ENCODE measurements at regions not wholly inside any gene's neighbourhood (a gene's known extent, or its start where the extent isn't known, plus 50 kb on each side); places are given as distances from the start of the nearest gene placed in this dataset.
"Not testable (repeated sequence)": the region's sequence is repeated elsewhere in the genome, so short reads cannot be mapped to it uniquely, and the experiment has no call there.

GRCh38 chr12:41653386-41654326 is 465.5 kb downstream of the PDZRN4 start:
- no peak for DNase-seq

- DNase-seq = no peak
Measured at GRCh38 chr12:41652981-41653380, 464.9 kb downstream of the PDZRN4 start.

DNA sequence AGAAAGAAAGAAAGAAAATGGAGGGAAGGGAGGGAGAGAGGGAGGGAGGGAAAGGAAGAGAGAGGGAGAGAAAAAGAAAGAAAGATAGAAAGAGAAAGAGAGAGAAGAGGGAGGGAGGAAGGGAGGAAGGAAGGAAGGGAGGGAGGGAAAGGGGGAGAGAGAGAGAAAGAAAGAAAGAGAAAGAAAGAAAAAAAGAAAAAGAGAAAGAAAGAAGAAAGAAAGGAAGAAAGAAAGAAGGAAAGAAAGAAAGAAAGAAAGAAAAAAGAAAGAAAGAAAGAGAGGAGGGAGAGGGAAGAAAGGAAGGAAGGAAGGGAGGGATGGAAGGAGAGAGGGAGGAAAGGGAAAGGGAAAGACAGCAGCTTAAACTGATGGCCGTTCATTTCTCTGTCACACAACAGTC is 457.5 kb downstream of the PDZRN4 start:
- no peak for DNase-seq

DNA sequence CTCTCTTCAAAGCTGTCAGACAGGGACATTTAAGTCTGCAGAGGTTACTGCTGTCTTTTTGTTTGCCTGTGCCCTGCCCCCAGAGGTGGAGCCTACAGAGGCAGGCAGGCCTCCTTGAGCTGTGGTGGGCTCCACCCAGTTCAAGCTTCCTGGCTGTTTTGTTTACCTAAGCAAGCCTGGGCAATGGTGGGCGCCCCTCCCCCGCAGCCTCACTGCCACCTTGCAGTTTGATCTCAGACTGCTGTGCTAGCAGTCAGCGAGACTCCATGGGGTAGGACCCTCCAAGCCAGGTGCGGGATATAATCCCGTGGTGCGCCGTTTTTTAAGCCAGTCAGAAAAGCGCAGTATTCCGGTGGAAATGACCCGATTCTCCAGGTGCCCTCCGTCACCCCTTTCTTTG is 454.7 kb downstream of the PDZRN4 start:
- not testable (repeated sequence) for DNase-seq

DNA sequence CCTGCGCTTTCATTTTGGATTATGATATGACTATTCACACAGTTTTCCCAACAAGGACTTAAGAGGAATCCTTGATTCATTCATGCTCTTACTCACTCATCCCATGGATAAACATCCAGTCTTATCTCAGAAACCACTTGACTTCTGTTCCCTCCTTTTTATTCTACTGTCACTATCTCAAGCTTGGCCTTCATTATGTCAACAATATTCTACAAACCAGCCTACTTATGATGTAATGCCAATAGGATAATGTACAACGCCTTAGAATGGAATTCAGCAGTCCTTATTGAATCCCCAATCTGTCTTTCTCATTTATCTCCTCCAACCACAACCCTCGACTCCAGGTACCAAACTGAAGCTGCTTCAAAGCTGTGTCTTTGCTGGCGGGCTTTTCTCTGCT is 448.5 kb downstream of the PDZRN4 start:
- DNase-seq = no peak

DNA sequence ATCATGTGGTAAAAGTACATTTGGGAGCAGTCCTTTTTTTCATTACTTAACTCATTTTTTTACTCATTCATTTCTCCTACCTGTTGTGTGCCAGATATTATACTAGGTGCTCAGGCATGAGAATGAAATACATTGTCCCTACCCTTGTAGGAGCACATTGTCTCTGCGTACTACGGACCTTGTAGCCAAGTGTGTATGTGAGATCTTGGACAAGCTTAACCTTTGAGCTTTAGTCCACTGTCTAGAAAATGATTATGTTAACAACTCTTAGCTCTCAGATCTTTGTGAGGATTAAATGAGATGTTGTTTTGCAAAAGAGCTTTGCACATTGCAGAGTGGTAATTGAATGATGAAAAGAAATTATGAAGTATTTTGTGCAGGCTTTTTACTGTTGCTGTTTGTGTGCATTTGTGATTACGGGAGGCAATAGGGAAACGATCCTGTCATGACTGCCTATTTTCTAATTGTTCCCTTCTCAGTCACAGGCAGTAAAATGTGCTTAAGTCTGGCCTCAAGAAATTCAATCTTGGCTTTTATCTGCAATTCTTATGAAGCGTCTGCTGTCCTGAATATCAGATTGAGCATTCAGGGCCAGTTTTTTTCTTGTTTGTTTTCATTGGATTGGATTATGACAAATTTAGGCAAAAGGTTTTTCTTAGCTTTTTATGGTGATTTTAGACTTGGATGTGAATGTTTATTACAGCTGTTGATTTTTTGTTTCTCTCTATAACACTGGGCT is 447.7 kb downstream of the PDZRN4 start:
- no peak for DNase-seq

- DNase-seq = no peak
Measured at GRCh38 chr12:41634091-41634490, 446.0 kb downstream of the PDZRN4 start.

DNA sequence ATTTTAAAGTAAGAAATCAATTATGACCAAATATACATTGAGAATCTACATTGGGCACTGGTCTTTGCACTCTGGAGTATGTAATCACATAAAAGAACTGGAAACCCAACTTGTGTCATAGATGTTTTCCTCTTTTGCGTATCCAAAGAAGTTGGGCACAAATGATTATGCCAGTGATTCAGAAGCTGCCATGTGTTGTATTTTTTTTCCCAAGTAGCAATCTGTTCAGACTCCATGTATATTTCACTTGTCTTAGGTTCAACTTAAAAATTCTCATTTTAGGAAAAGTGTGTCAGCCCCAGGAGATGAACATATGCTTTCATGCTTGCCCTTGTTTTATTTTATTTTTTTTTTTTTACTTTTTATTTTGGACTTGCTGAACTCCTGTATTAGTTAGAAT is 441.5 kb downstream of the PDZRN4 start:
- DNase-seq = no peak

DNA sequence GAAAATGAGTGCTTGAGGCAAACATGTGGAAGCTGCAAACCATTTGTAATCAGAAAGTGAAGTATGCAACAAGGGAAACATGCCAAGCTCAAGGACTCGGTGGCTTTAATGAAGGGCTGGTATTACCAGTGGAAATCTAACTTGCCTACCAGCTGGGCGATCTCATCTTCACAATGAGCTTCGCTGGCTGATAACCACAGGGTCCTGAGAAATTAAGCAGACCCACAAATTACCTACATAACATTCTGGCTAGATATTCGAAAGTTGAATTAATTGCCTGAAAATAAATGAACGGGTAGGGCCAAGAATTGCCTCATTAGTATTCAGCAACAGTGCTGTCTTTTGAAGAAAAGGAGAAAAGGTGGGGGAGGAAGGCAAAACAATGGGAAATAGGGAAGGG is 439.4 kb downstream of the PDZRN4 start:
- no peak for DNase-seq

- no peak for DNase-seq
Measured at GRCh38 chr12:41624571-41624970, 436.5 kb downstream of the PDZRN4 start.

Data from kidney glomerular epithelial cell (primary cell).